GM21528 (cell line): ENCODE measurements at regions not wholly inside any gene's neighbourhood (a gene's known extent, or its start where the extent isn't known, plus 50 kb on each side); places are given as distances from the start of the nearest gene placed in this dataset.
"Not testable (repeated sequence)": the region's sequence is repeated elsewhere in the genome, so short reads cannot be mapped to it uniquely, and the experiment has no call there.

Source experiments
- ATAC-seq: cut with Tn5 transposase; IDR thresholded peaks from one replicate; pipeline ENCODE4 v1.9.1; 2021; ENCODE audit warnings: mild to moderate bottlenecking, moderate library complexity; ENCODE audit not compliant: unreplicated experiment, low FRiP score

GRCh38 chr3:110362751-110363150 lies 708.9 kb upstream of the NECTIN3 start:
- ATAC-seq = no peak

GRCh38 chr3:110367289-110367688 lies 704.3 kb upstream of the NECTIN3 start:
- not testable (repeated sequence) for ATAC-seq

GRCh38 chr3:110375751-110376518 lies 695.7 kb upstream of the NECTIN3 start:
- no peak for ATAC-seq

- ATAC-seq = no peak
Observed at GRCh38 chr3:110378481-110378880, 693.1 kb upstream of the NECTIN3 start.

GRCh38 chr3:110381992-110382391 lies 689.6 kb upstream of the NECTIN3 start:
- ATAC-seq = no peak

GRCh38 chr3:110383356-110383755 lies 688.3 kb upstream of the NECTIN3 start:
- ATAC-seq = no peak

- no peak for ATAC-seq
Observed at GRCh38 chr3:110384601-110385000, 687.0 kb upstream of the NECTIN3 start.

- ATAC-seq = no peak
Observed at GRCh38 chr3:110389005-110389404, 682.6 kb upstream of the NECTIN3 start.

- no peak for ATAC-seq
Observed at GRCh38 chr3:110390372-110390771, 681.2 kb upstream of the NECTIN3 start.

- no peak for ATAC-seq
Observed at GRCh38 chr3:110391042-110391441, 680.6 kb upstream of the NECTIN3 start.

- ATAC-seq = no peak
Observed at GRCh38 chr3:110391640-110392395, 679.8 kb upstream of the NECTIN3 start.

GRCh38 chr3:110393941-110394340 lies 677.7 kb upstream of the NECTIN3 start:
- ATAC-seq = no peak

GRCh38 chr3:110397115-110397514 lies 674.5 kb upstream of the NECTIN3 start:
- no peak for ATAC-seq

- ATAC-seq = no peak
Observed at GRCh38 chr3:110400315-110400714, 671.3 kb upstream of the NECTIN3 start.

GRCh38 chr3:110405830-110406585 lies 665.6 kb upstream of the NECTIN3 start:
- ATAC-seq = no peak

GRCh38 chr3:110413266-110413665 lies 658.4 kb upstream of the NECTIN3 start:
- no peak for ATAC-seq

GRCh38 chr3:110413807-110414748 lies 657.5 kb upstream of the NECTIN3 start:
- ATAC-seq = no peak

GRCh38 chr3:110414855-110415254 lies 656.8 kb upstream of the NECTIN3 start:
- ATAC-seq = no peak

- ATAC-seq = no peak
Observed at GRCh38 chr3:110419096-110419495, 652.5 kb upstream of the NECTIN3 start.

- no peak for ATAC-seq
Observed at GRCh38 chr3:110419601-110420000, 652.0 kb upstream of the NECTIN3 start.
